ENCODE measurements at regions not wholly inside any gene's neighbourhood (a gene's known extent, or its start where the extent isn't known, plus 50 kb on each side); places are given as distances from the start of the nearest gene placed in this dataset.

DNA sequence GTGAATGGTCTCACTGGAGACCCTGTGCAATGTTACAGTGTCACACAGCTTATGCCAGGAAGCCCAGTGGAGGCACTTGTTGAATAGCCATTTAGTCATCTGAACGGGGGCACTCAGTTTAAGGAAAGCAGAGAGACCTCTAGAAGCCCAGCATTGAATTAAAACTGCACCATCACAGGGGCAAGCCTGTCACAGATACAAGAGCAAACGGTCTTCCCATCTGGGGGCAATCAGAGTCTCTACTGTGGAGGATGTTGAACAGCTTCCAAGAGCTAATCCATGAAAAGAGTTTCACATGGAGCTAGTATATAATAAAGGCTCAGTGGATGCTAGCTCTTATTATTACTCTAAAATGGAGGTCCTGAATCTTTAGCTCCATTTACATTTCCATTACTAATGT lies 553.7 kb upstream of the ARRDC4 start:
- H3K27ac ChIP-seq, result no peak overlapping the region
- TF ChIP-seq POLR2A (IDR thresholded peaks at IDR 0.05), result no peak
- TF ChIP-seq, protein P1, sequence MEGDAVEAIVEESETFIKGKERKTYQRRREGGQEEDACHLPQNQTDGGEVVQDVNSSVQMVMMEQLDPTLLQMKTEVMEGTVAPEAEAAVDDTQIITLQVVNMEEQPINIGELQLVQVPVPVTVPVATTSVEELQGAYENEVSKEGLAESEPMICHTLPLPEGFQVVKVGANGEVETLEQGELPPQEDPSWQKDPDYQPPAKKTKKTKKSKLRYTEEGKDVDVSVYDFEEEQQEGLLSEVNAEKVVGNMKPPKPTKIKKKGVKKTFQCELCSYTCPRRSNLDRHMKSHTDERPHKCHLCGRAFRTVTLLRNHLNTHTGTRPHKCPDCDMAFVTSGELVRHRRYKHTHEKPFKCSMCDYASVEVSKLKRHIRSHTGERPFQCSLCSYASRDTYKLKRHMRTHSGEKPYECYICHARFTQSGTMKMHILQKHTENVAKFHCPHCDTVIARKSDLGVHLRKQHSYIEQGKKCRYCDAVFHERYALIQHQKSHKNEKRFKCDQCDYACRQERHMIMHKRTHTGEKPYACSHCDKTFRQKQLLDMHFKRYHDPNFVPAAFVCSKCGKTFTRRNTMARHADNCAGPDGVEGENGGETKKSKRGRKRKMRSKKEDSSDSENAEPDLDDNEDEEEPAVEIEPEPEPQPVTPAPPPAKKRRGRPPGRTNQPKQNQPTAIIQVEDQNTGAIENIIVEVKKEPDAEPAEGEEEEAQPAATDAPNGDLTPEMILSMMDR (IDR thresholded peaks at IDR 0.05), result no peak
- H3K36me3 ChIP-seq, result no peaks in the 10 kb centered on the region
- WGBS, 4 donors, result 36 to 83% (median 59%) methylated on average over 2 of the region's 2 CpGs
- no peaks in the 10 kb centered on the region for H3K4me1 ChIP-seq
- no peaks in the 10 kb centered on the region for H3K9me3 ChIP-seq
- ATAC-seq (no peak), DNase-seq (no peak)
- H3K27me3 ChIP-seq, result no peaks in the 10 kb centered on the region
- intact Hi-C loops (cut with DNase I), result no loop called here
- no peak overlapping the region for H3K4me3 ChIP-seq

DNA sequence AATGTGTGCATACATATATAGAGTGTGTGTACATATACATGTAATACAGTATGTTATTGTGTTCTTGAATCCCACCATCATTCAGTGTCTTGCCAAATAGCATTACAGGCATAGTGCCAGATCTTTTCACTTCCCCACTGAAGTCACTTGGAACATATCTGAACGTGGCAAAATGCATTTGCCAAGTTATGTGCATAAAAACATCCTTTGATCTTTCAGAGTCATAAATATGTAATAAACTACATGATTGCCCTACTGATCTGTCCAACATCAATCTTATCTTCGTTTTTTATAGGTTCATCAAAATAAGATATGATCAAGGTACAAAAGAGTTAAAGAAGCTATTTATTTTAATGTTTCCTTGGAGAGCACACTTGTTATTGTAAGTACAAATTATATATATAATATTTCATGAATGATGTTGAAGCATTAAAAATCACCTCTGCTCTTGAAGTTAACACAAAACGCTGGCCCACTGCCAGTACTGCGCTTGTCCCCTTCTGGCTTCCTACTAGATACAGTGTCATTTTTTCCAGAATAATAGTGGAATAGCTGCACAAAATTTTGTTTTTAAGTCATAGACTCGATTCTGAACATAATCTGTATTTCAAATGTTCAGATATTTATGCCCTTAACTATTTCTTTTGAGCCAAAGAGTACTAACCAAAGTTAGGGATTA lies 549.5 kb upstream of the ARRDC4 start:
- TF ChIP-seq POLR2A (IDR thresholded peaks at IDR 0.05), result no peak
- TF ChIP-seq, protein P1 (IDR thresholded peaks at IDR 0.05), result no peak
- 42 to 58% (median 50%) methylated on average over 5 of the region's 5 CpGs for WGBS, 4 donors
- no peak for DNase-seq
- Histone ChIP-seq H3K4me3 (no peak overlapping the region), H3K9me3 (no peaks in the 10 kb centered on the region), H3K4me1 (no peaks in the 10 kb centered on the region), H3K27ac (no peak overlapping the region), H3K36me3 (no peaks in the 10 kb centered on the region), H3K27me3 (no peaks in the 10 kb centered on the region)
- intact Hi-C loops (cut with DNase I), result no loop called here
- no peak for ATAC-seq

DNA sequence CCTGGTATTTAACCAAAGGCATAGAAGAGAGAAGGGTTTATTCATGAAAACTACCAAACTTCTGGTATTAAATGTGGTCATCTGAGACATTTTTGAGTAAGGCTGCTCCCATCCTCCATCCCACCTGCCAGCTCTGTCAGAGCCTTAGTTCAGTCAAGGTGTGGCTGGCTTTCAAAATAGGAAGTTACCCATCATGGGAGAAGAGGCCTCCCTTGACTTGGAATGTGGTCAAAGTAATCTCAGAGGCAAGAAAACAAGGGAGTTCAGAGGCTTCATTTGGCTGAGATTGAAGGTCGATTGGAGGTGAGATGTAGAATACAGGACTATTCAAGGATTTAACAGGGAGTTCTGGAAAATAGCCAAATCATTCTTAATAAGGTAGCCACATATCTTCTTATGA lies 540.4 kb upstream of the ARRDC4 start:
- 51 to 77% (median 61%) methylated on average over 1 of the region's 1 CpG for WGBS, 4 donors
- no peak for ATAC-seq
- no peaks in the 10 kb centered on the region for H3K9me3 ChIP-seq
- no peaks in the 10 kb centered on the region for H3K27me3 ChIP-seq
- no peaks in the 10 kb centered on the region for H3K4me1 ChIP-seq
- no peak for DNase-seq
- H3K36me3 ChIP-seq, result no peaks in the 10 kb centered on the region
- H3K4me3 ChIP-seq, result no peak overlapping the region
- TF ChIP-seq, protein P1 (IDR thresholded peaks at IDR 0.05), result no peak
- TF ChIP-seq POLR2A (IDR thresholded peaks at IDR 0.05), result no peak
- no peak overlapping the region for H3K27ac ChIP-seq
- intact Hi-C loops (cut with DNase I), result no loop called here

DNA sequence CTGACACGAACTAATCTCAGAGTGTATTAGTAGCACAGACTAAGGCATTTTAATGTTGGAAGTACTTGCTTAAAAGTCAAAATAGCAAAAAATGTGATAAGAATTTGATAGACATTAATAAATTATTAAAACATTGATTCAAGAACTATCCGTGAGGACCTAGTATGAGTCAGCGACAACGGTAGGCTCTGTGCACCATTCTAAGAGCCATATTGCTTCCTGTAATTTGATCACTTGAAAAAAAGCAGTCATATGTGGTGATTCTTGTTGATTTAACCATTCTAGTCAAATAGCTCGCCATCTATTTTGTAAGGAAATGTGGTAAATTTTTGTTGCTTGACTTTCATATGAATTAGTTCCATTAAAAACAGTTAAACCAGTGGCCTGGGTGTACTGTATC lies 534.9 kb upstream of the ARRDC4 start:
- 78 to 86% (median 80%) methylated on average over 5 of the region's 5 CpGs for WGBS, 4 donors
- no peak overlapping the region for H3K27ac ChIP-seq
- intact Hi-C loops (cut with DNase I), result no loop called here
- H3K9me3 ChIP-seq, result no peaks in the 10 kb centered on the region
- no peaks in the 10 kb centered on the region for H3K36me3 ChIP-seq
- TF ChIP-seq, protein P1 (IDR thresholded peaks at IDR 0.05), result no peak
- no peak for TF ChIP-seq POLR2A (IDR thresholded peaks at IDR 0.05)
- ATAC-seq, result no peak
- DNase-seq, result no peak
- H3K4me1 ChIP-seq, result no peaks in the 10 kb centered on the region
- H3K27me3 ChIP-seq, result no peaks in the 10 kb centered on the region
- no peak overlapping the region for H3K4me3 ChIP-seq

Data from heart left ventricle (tissue), 16 donors.